ENCODE measurements at regions not wholly inside any gene's neighbourhood (a gene's known extent, or its start where the extent isn't known, plus 50 kb on each side); places are given as distances from the start of the nearest gene placed in this dataset.

GRCh38 chr13:105462098-105462497 lies 1073.4 kb downstream of the EFNB2 start:
- Histone ChIP-seq H3K36me3 (replicated peaks; ENCODE audit: insufficient read depth, low read depth) (no peaks in the 10 kb centered on the region), H2AFZ (no peak overlapping the region), H3K9me2 (replicated peaks; ENCODE audit: insufficient read depth) (no peaks in the 10 kb centered on the region), H4K20me1 (ENCODE audit: insufficient read depth, poor library complexity, severe bottlenecking) (no peaks in the 10 kb centered on the region), H3K4me3 (no peak overlapping the region), H3K4me2 (no peak overlapping the region), H3K9me3 (ENCODE audit: low read depth) (no peaks in the 10 kb centered on the region), H3K27ac (no peak overlapping the region), H3K27me3 (no peaks in the 10 kb centered on the region), H3K4me1 (ENCODE audit: insufficient read depth) (no peaks in the 10 kb centered on the region), H3K79me2 (no peaks in the 10 kb centered on the region)
- WGBS (ENCODE audit: low lambda C conversion rate, missing lambda C conversion rate), result 56% methylated on average over 5 of the region's 5 CpGs
- no peak for TF ChIP-seq EZH2phosphoT487 (IDR thresholded peaks at IDR 0.05; ENCODE audit: low read depth, severe bottlenecking, unreplicated experiment)
- DNase-seq (ENCODE audit: low spot score), result no peak

DNA sequence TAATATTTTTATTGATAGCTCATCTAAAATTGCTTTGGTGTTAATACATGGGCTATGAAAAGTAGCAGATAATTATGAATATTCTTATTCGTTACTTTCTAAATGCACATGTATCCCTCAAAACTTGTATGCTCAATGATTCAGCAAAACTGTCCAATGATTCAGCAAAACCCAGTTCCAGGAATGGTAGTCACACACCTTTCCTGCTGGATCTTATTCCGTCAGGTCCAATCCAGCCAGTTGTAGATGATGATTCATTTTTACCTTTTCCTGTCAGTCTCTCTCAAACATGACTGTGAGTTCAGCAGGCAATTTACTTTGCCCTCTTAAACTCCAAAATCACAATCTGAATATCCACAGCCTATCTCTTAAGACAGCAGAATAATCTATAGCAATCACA lies 1082.6 kb downstream of the EFNB2 start:
- no peaks in the 10 kb centered on the region for H3K36me3 ChIP-seq (replicated peaks; ENCODE audit: insufficient read depth, low read depth)
- no peak overlapping the region for H2AFZ ChIP-seq
- no peaks in the 10 kb centered on the region for H3K27me3 ChIP-seq
- H3K79me2 ChIP-seq, result no peaks in the 10 kb centered on the region
- TF ChIP-seq, protein P1, sequence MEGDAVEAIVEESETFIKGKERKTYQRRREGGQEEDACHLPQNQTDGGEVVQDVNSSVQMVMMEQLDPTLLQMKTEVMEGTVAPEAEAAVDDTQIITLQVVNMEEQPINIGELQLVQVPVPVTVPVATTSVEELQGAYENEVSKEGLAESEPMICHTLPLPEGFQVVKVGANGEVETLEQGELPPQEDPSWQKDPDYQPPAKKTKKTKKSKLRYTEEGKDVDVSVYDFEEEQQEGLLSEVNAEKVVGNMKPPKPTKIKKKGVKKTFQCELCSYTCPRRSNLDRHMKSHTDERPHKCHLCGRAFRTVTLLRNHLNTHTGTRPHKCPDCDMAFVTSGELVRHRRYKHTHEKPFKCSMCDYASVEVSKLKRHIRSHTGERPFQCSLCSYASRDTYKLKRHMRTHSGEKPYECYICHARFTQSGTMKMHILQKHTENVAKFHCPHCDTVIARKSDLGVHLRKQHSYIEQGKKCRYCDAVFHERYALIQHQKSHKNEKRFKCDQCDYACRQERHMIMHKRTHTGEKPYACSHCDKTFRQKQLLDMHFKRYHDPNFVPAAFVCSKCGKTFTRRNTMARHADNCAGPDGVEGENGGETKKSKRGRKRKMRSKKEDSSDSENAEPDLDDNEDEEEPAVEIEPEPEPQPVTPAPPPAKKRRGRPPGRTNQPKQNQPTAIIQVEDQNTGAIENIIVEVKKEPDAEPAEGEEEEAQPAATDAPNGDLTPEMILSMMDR (IDR thresholded peaks at IDR 0.05; ENCODE audit: poor library complexity), result no peak
- TF ChIP-seq EZH2 (IDR thresholded peaks at IDR 0.05; ENCODE audit: borderline replicate concordance) (no peak), EZH2phosphoT487 (IDR thresholded peaks at IDR 0.05; ENCODE audit: low read depth, severe bottlenecking, unreplicated experiment) (no peak)
- no peaks in the 10 kb centered on the region for H3K9me2 ChIP-seq (replicated peaks; ENCODE audit: insufficient read depth)
- no peak overlapping the region for H3K4me3 ChIP-seq
- no peaks in the 10 kb centered on the region for H3K4me1 ChIP-seq (ENCODE audit: insufficient read depth)
- H3K4me2 ChIP-seq, result no peak overlapping the region
- WGBS (ENCODE audit: low lambda C conversion rate, missing lambda C conversion rate), result 98% methylated on average over 2 of the region's 2 CpGs
- H4K20me1 ChIP-seq (ENCODE audit: insufficient read depth, poor library complexity, severe bottlenecking), result no peaks in the 10 kb centered on the region
- H3K9me3 ChIP-seq (ENCODE audit: low read depth), result no peaks in the 10 kb centered on the region
- H3K27ac ChIP-seq, result no peak overlapping the region
- DNase-seq (ENCODE audit: low spot score), result no peak

DNA sequence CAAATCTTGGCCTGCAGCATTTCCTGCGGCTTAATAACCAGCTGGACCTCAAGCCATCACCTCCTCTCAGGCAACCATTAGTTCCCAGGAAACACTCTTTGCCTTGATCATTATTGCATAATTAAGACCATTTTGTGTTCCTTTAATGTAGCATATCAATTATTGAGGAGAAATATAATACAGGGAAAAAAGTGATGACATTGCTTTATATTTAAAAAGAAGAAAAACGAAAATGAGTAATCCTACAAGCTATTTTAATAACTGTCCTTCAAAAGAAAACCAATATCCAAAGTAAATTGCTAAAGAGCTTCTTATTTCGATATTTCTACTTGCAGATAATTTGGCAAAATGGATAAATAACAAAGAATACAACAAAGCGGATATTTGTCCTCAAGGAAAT lies 1084.7 kb downstream of the EFNB2 start:
- Histone ChIP-seq H3K9me3 (ENCODE audit: low read depth) (no peaks in the 10 kb centered on the region), H3K79me2 (no peaks in the 10 kb centered on the region), H3K4me1 (ENCODE audit: insufficient read depth) (no peaks in the 10 kb centered on the region), H3K27ac (no peak overlapping the region), H3K27me3 (no peaks in the 10 kb centered on the region), H4K20me1 (ENCODE audit: insufficient read depth, poor library complexity, severe bottlenecking) (no peaks in the 10 kb centered on the region), H2AFZ (no peak overlapping the region), H3K9me2 (replicated peaks; ENCODE audit: insufficient read depth) (no peaks in the 10 kb centered on the region), H3K4me2 (no peak overlapping the region), H3K4me3 (no peak overlapping the region), H3K36me3 (replicated peaks; ENCODE audit: insufficient read depth, low read depth) (no peaks in the 10 kb centered on the region)
- WGBS (ENCODE audit: low lambda C conversion rate, missing lambda C conversion rate), result 78% methylated on average over 4 of the region's 4 CpGs
- DNase-seq (ENCODE audit: low spot score), result no peak
- TF ChIP-seq EZH2 (IDR thresholded peaks at IDR 0.05; ENCODE audit: borderline replicate concordance), result no peak
- TF ChIP-seq, protein P1 (IDR thresholded peaks at IDR 0.05; ENCODE audit: poor library complexity), result no peak
- TF ChIP-seq EZH2phosphoT487 (IDR thresholded peaks at IDR 0.05; ENCODE audit: low read depth, severe bottlenecking, unreplicated experiment), result no peak

GRCh38 chr13:105448811-105449210 lies 1086.7 kb downstream of the EFNB2 start:
- H3K27ac ChIP-seq, result no peak overlapping the region
- no peak for TF ChIP-seq EZH2 (IDR thresholded peaks at IDR 0.05; ENCODE audit: borderline replicate concordance)
- TF ChIP-seq, protein P1 (IDR thresholded peaks at IDR 0.05; ENCODE audit: poor library complexity), result no peak
- TF ChIP-seq EZH2phosphoT487 (IDR thresholded peaks at IDR 0.05; ENCODE audit: low read depth, severe bottlenecking, unreplicated experiment), result no peak
- no peaks in the 10 kb centered on the region for H3K4me1 ChIP-seq (ENCODE audit: insufficient read depth)
- no peaks in the 10 kb centered on the region for H3K36me3 ChIP-seq (replicated peaks; ENCODE audit: insufficient read depth, low read depth)
- no peaks in the 10 kb centered on the region for H3K9me3 ChIP-seq (ENCODE audit: low read depth)
- H3K9me2 ChIP-seq (replicated peaks; ENCODE audit: insufficient read depth), result no peaks in the 10 kb centered on the region
- H2AFZ ChIP-seq, result no peak overlapping the region
- no peak for DNase-seq (ENCODE audit: low spot score)
- H3K27me3 ChIP-seq, result no peaks in the 10 kb centered on the region
- no peak overlapping the region for H3K4me3 ChIP-seq
- H3K79me2 ChIP-seq, result no peaks in the 10 kb centered on the region
- no peaks in the 10 kb centered on the region for H4K20me1 ChIP-seq (ENCODE audit: insufficient read depth, poor library complexity, severe bottlenecking)
- no peak overlapping the region for H3K4me2 ChIP-seq
- 85% methylated on average over 1 of the region's 1 CpG for WGBS (ENCODE audit: low lambda C conversion rate, missing lambda C conversion rate)

Data from hepatocyte (in vitro differentiated cells).